ENCODE measurements at regions not wholly inside any gene's neighbourhood (a gene's known extent, or its start where the extent isn't known, plus 50 kb on each side); places are given as distances from the start of the nearest gene placed in this dataset.

DNA sequence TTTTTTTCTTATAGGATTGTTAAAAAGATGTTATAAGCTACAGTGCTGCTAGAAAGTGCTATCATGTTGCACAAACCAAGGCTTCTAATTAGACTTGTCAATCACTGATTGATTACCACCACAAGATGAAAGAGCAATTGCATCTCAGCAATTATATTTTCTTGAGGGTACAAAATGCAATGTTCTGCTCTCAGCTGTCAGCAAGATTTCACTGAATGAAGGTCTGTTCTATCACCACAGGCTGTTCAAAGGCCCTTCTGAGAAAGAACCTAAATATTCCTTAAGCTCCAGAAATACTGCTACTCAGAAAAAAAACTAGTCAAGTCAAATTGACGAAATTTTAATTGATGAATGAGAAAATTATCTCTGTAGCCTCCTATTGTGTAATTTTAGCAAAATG, 301.9 kb upstream of the KYNU start:
- intact Hi-C loops (cut with DNase I): no loop called here
- no peaks in the 10 kb centered on the region for H3K36me3 ChIP-seq
- TF ChIP-seq POLR2A (IDR thresholded peaks at IDR 0.05): no peak
- TF ChIP-seq, protein P1, sequence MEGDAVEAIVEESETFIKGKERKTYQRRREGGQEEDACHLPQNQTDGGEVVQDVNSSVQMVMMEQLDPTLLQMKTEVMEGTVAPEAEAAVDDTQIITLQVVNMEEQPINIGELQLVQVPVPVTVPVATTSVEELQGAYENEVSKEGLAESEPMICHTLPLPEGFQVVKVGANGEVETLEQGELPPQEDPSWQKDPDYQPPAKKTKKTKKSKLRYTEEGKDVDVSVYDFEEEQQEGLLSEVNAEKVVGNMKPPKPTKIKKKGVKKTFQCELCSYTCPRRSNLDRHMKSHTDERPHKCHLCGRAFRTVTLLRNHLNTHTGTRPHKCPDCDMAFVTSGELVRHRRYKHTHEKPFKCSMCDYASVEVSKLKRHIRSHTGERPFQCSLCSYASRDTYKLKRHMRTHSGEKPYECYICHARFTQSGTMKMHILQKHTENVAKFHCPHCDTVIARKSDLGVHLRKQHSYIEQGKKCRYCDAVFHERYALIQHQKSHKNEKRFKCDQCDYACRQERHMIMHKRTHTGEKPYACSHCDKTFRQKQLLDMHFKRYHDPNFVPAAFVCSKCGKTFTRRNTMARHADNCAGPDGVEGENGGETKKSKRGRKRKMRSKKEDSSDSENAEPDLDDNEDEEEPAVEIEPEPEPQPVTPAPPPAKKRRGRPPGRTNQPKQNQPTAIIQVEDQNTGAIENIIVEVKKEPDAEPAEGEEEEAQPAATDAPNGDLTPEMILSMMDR (IDR thresholded peaks at IDR 0.05): no peak
- H3K4me3 ChIP-seq: no peak overlapping the region
- H3K4me1 ChIP-seq: no peaks in the 10 kb centered on the region
- ATAC-seq: no peak
- no peak for DNase-seq
- WGBS, 4 donors: 15 to 29% (median 21%) methylated on average over 1 of the region's 1 CpG
- H3K27me3 ChIP-seq: no peaks in the 10 kb centered on the region
- H3K9me3 ChIP-seq: peaks cover 0 to 2% (median 0%) of the 10 kb centered on the region in 12 donors
- no peak overlapping the region for H3K27ac ChIP-seq

DNA sequence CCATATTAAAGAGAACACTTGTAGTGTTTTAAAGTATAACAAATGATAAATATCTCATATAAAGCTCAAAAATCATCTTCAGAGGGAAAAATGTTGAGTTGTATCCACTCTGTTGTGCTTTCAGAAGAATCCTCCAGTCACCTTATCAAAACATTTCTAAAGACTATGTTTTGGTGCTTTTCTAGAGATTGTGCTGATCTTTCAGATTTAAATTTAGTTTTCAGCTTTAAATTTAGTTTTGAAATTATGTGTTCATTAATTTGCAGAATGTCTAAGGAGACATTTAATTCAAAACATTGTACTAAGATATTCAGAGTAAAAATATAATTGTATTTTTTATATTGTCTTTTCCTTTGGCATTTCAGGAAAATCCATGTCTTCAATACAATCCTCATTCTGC, 303.1 kb upstream of the KYNU start:
- intact Hi-C loops (cut with DNase I): no loop called here
- TF ChIP-seq, protein P1 (IDR thresholded peaks at IDR 0.05): no peak
- TF ChIP-seq POLR2A (IDR thresholded peaks at IDR 0.05): no peak
- no peak overlapping the region for H3K27ac ChIP-seq
- H3K36me3 ChIP-seq: no peaks in the 10 kb centered on the region
- ATAC-seq (no peak), DNase-seq (no peak)
- peaks cover 0 to 2% (median 0%) of the 10 kb centered on the region in 12 donors for H3K9me3 ChIP-seq
- no peaks in the 10 kb centered on the region for H3K27me3 ChIP-seq
- no peaks in the 10 kb centered on the region for H3K4me1 ChIP-seq
- H3K4me3 ChIP-seq: no peak overlapping the region

GRCh38 chr2:142572346-142573132, 304.9 kb upstream of the KYNU start:
- H3K27me3 ChIP-seq: no peaks in the 10 kb centered on the region
- intact Hi-C loops (cut with DNase I): no loop called here
- 85% methylated on average over 5 of the region's 5 CpGs for WGBS, 4 donors
- DNase-seq (no peak), ATAC-seq (no peak)
- peaks cover 0 to 2% (median 0%) of the 10 kb centered on the region in 12 donors for H3K9me3 ChIP-seq
- TF ChIP-seq, protein P1 (IDR thresholded peaks at IDR 0.05): no peak
- no peak for TF ChIP-seq POLR2A (IDR thresholded peaks at IDR 0.05)
- no peak overlapping the region for H3K27ac ChIP-seq
- H3K4me1 ChIP-seq: no peaks in the 10 kb centered on the region
- H3K4me3 ChIP-seq: no peak overlapping the region
- H3K36me3 ChIP-seq: no peaks in the 10 kb centered on the region

GRCh38 chr2:142571934-142572333, 305.5 kb upstream of the KYNU start:
- H3K4me3 ChIP-seq: no peak overlapping the region
- H3K27me3 ChIP-seq: no peaks in the 10 kb centered on the region
- no peak for ATAC-seq
- peaks cover 0 to 2% (median 0%) of the 10 kb centered on the region in 12 donors for H3K9me3 ChIP-seq
- 42 to 63% (median 61%) methylated on average over 4 of the region's 4 CpGs for WGBS, 4 donors
- intact Hi-C loops (cut with DNase I): no loop called here
- no peak for DNase-seq
- no peaks in the 10 kb centered on the region for H3K4me1 ChIP-seq
- TF ChIP-seq POLR2A (IDR thresholded peaks at IDR 0.05): no peak
- TF ChIP-seq, protein P1 (IDR thresholded peaks at IDR 0.05): no peak
- no peaks in the 10 kb centered on the region for H3K36me3 ChIP-seq
- no peak overlapping the region for H3K27ac ChIP-seq
